ENCODE measurements at regions not wholly inside any gene's neighbourhood (a gene's known extent, or its start where the extent isn't known, plus 50 kb on each side); places are given as distances from the start of the nearest gene placed in this dataset.

GRCh38 chr1:39085174-39085573 lies 59.0 kb downstream of the NDUFS5 start:
- no peak for DNase-seq (ENCODE audit: low read depth in 2 of 2)

- no peak for DNase-seq (ENCODE audit: low read depth in 2 of 2)
Observed at GRCh38 chr1:39086386-39086785, 60.2 kb downstream of the NDUFS5 start.

GRCh38 chr1:39086865-39087409 lies 60.8 kb downstream of the NDUFS5 start:
- no peak for DNase-seq (ENCODE audit: low read depth in 2 of 2)

- no peak for DNase-seq (ENCODE audit: low read depth in 2 of 2)
Observed at GRCh38 chr1:39087435-39087834, 61.3 kb downstream of the NDUFS5 start.

DNA sequence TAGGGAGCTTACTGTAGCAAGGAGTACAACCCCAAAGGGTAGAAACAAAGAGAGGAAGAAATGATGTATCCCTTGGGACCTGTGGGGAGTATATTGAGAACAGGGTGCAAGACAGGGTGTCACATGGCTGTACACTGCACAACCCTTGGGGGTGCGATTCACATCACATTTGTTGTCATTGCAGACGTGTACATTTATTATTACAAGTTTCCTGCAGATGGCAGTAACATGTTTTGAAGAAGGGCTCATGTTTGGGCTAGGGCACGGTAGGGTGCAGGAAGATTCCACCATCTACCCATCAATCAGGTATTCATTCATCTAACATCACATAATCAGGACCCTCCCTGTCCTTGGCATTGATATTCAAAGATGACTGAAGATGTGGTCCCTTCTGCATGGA lies 62.5 kb downstream of the NDUFS5 start:
- DNase-seq (ENCODE audit: low read depth in 2 of 2) = no peak

GRCh38 chr1:39089931-39090521 lies 63.9 kb downstream of the NDUFS5 start:
- no peak for DNase-seq (ENCODE audit: low read depth in 2 of 2)

DNA sequence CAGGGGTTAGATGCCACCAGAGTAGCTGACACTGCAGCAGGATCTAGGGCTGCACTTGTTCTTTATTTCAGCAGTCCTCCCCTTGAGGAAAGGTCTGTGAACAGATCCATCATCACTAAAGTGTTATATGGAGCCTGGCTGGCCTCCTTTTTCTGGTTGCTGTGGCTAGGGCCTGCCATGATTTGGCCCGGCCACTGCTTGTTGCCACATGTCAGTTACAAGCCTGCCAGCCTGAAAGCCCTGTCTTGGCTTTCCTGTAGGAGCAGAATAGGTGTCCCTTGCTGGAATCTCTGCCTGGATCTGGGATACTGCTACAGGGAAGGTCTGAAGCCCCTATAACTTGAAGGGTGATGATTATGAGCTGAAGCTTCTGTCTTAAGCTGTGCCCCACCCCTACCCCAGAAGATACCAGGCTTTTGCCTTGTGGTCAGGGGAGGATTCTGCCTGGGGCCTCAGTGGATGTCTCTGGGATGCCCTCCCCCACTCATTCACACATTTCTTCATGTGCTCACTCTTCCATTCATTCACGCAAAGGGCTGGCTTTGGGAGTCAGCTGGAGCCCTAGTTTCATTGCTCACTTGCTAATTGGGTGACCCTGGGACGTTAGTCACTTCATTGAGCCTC lies 64.7 kb downstream of the NDUFS5 start:
- DNase-seq (ENCODE audit: low read depth in 2 of 2) = no peak

DNA sequence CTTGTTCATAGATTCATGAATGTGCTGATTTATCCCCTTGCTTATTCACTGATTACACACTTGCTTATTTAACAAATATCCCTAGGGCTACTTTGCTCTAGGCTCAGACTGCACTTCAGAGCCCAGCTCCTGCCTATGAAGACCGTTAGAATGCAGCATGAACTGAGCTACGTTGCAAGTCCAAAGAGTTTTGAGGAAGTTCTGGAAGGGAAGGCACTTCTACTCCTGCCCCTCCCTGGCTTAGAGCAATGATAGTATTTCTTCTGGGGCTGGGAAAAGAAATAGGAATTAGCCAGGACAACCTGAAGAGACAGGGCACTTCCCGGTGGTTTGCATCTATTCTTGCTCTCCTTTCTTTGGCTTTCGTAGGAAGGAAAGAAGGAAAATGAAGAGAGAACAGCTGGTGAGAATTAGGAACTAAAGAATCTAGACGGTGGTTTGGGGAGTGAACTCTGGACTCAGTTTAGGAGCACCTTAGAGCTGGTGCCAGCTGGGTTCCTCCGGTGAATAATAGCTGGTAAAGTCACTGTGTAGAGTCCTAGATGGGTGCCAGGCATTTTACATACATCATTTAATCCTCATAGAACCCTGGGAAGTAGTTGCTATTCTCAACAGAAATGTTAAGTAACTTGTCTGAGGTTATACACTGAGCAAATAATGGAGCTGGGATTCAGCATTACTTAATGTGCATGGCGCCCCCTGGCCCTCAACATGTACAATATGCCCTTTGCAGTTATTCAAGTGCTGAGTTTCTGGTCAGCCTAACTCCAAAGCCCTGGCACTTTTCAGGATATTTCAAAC lies 65.9 kb downstream of the NDUFS5 start:
- no peak for DNase-seq (ENCODE audit: low read depth in 2 of 2)

- no peak for DNase-seq (ENCODE audit: low read depth in 2 of 2)
Observed at GRCh38 chr1:39094685-39095084, 68.5 kb downstream of the NDUFS5 start.

GRCh38 chr1:39098546-39099250 lies 72.5 kb downstream of the NDUFS5 start:
- peak in 1 of 2 experiments; percentile 42 for DNase-seq (ENCODE audit: low read depth in 2 of 2)

DNA sequence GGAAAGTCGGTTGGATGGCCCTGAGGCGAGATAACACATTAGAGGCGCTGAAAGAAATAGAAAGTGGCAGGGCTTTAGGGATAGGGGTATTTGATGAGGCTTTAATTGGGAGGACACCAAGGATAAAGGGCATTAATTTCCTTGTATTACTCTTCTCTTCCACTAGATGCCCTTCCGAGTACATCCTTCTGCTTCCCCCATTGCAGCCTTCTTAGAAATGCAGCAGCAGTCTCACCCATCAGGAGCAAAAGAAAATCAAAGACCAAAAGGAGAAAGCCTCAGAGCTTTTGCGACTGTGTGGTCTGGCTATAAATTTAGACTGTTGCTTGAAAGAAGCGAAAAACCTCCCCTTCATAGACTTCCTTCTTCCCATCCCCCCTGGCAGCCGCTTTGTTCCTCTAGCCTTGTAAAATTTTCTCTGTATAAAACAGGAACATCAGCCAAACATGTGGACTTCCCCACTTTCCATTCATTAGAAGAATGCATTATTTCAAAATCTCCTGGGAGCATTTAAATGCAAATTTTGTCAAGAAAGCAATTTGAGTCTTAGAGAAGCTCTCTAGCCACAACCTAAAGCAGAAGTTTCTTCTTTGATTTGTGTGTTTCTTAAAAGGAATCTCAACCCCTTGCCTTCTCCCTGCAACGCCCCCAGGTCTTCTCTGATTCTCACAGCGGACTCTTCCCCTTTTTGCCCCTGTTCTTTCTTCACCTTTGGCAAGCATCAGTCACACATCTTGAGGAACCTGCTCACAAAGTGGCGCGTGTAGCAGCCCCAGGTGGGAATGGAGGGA lies 76.6 kb downstream of the NDUFS5 start:
- no peak for DNase-seq (ENCODE audit: low read depth in 2 of 2)

DNA sequence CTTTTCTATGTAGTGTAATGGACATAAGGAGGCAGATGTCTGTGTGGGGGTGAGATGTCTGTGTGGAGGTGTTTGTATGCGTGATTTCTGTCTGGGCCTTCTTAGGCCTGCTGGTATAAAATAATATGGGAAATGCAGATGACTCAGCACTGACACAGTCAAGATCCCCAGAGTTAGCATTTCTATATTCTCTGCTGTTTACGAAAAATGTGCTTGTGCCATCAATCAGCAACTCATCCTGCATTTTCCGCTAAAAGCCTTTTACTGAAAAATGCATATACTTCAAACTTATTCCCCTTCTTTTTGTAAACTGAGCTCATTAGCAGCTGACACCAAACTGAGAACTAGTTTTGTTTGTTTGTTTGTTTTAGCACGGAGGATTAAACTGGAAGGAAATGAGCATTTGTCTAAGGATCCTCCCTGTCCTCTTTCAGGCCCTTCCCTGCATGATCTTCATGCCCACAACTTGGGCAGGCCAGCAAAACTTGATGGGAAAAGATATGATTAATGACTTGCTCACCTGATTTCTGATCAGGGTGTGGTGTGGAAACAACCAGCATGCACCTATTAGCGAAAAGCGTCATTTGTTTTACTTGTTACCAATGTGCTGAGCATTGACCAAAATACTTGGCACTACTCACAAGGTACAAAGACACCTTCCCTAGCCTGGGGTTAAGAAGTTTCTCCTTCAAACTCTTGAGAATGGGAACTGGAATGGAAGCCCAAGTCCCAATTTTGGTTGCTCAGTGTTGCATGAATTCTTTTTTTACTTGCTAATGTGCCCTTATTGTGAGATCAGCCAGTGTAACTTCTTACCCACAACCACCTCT lies 77.4 kb downstream of the NDUFS5 start:
- no peak for DNase-seq (ENCODE audit: low read depth in 2 of 2)

- DNase-seq (ENCODE audit: low read depth in 2 of 2) = no peak
Observed at GRCh38 chr1:39104158-39105060, 78.3 kb downstream of the NDUFS5 start.

DNA sequence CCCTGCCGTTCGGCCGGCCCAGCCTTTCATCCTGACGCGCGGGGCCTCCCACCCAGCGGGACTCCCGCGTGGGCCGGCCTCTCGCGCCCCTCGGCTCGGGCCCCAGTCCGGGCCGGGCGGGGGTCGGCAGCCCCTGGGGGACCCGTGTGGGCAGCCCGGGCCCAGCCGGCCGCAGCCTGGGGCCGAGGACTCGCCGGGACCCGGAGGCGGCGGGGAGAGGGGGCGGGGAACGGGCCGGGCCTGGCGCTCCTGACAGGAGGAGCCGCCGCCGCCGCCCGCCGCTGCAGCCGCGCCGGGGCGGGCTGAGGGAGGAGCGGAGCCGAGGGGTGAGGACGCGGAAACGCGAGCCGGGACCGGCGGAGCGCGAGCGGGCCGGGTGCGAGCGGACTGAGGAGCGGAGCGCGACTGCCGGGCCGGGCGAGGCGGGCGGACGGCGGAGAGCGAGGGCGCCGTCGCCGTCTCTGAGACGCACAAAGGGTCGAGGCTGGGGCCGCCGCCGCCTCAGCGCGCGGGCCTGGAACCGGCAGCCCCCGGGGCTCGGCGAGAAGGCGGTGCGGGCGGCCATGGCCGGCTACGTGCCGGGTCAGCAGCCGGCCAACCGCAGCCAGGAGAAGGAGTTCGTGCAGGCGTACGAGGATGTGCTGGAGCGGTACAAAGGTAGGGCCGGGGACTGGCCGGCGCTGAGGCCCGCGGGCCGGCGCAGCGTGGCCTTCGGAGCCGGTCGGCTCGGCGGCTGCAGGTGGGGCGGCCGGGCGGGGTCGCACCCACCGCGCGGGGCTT lies 79.1 kb downstream of the NDUFS5 start:
- DNase-seq (ENCODE audit: low read depth in 2 of 2) = peak in 1 of 2 experiments; percentile 53

- no peak for DNase-seq (ENCODE audit: low read depth in 2 of 2)
Observed at GRCh38 chr1:39105841-39106765, 80.0 kb downstream of the NDUFS5 start.

DNA sequence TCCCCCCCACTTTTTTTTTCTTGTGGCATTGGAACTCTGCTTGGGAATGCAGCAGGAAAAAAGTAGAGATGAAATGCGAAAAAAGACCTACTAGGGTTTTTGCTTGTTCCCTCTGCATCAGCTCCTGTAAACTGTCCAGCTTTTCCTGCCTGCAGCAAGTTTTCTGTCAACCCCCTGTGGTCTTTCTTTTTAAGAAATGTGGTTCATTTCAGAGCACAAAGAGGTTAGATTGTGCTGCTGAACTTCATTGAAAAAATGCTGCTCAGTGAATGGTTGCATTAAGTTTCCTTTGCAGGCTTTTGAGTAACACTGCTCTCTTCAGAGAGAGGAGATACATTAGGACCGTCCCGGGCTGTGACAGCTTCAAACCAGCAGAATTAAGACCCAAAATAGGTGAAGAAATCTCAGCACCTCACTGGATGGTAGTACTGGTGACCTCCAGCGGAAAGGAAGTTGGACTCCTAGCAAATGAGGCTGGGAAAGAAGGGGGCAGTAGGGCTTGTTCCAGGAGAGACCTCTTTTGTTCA lies 80.7 kb downstream of the NDUFS5 start:
- DNase-seq (ENCODE audit: low read depth in 2 of 2) = no peak
